Activated B cell treated with CpG ODN at 0.5 μM for 24 hours (primary cell): ENCODE measurements at regions not wholly inside any gene's neighbourhood (a gene's known extent, or its start where the extent isn't known, plus 50 kb on each side); places are given as distances from the start of the nearest gene placed in this dataset.

ENCODE experiments used
- ATAC-seq: fragments of 200-7000 bp; cut with Tn5 transposase; one replicate; pipeline ENCODE4 v1.10.0; 2021; ENCODE audit warnings: low read depth, mild to moderate bottlenecking, moderate library complexity
- CTCF ChIA-PET: fragments of 350-600 bp; sonication (Branson Sonifier 250); formaldehyde crosslinking; loops from one replicate; lab custom pipeline; 2021; ENCODE audit warnings: antibody characterized with exemption; lab: Charles Lee
- POLR2A ChIA-PET: fragments of 350-600 bp; sonication (Branson Sonifier 250); formaldehyde crosslinking; loops from one replicate; lab custom pipeline; 2021; ENCODE audit warnings: antibody characterized with exemption; lab: Charles Lee
- DNase-seq: peaks from one replicate; pipeline ENCODE4 v3.0.0; 2022
- H3K27ac Mint-ChIP-seq: one replicate; pipeline ENCODE4 v1.8.0; 2020; ENCODE audit warnings: mixed read lengths
- H3K27me3 Mint-ChIP-seq: one replicate; pipeline ENCODE4 v1.8.0; 2021; ENCODE audit warnings: mixed read lengths
- H3K36me3 Mint-ChIP-seq: one replicate; pipeline ENCODE4 v1.8.0; 2021; ENCODE audit warnings: low read depth, mixed read lengths
- H3K4me1 Mint-ChIP-seq: one replicate; pipeline ENCODE4 v1.8.0; 2021; ENCODE audit warnings: mixed read lengths
- H3K4me3 Mint-ChIP-seq: one replicate; pipeline ENCODE4 v1.8.0; 2020; ENCODE audit warnings: mild to moderate bottlenecking, mixed read lengths
- H3K9me3 Mint-ChIP-seq: one replicate; pipeline ENCODE4 v1.8.0; 2020; ENCODE audit warnings: mixed read lengths
- CTCF ChIP-seq: fragments of 200-600 bp; IDR thresholded peaks from one replicate; pipeline ENCODE4 v1.8.0; 2022; ENCODE audit warnings: antibody characterized with exemption, mild to moderate bottlenecking
- intact Hi-C: fragments of 100-400 bp; cut with micrococcal nuclease; formaldehyde crosslinking; loops from one replicate; pipeline ENCODE4 v1.15.1; 2024

- ChIA-PET CTCF (no interaction called here), POLR2A (no interaction called here)
- no peaks in the 10 kb centered on the region for H3K27me3 Mint-ChIP-seq
- TF ChIP-seq CTCF = no peak
- ATAC-seq = no peak
- peaks cover 19% of the 10 kb centered on the region for H3K4me1 Mint-ChIP-seq
- no peak for DNase-seq
- H3K4me3 Mint-ChIP-seq = no peak overlapping the region
- no peaks in the 10 kb centered on the region for H3K9me3 Mint-ChIP-seq
- H3K36me3 Mint-ChIP-seq = no peaks in the 10 kb centered on the region
- no peak overlapping the region for H3K27ac Mint-ChIP-seq
- intact Hi-C loops = no loop called here
Observed at GRCh38 chr1:4016351-4017130, 116.5 kb upstream of the C1orf174 start.

- Mint-ChIP-seq H3K27ac (no peak overlapping the region), H3K27me3 (no peaks in the 10 kb centered on the region), H3K9me3 (no peaks in the 10 kb centered on the region), H3K4me1 (peaks cover 17% of the 10 kb centered on the region), H3K36me3 (no peaks in the 10 kb centered on the region), H3K4me3 (no peak overlapping the region)
- ChIA-PET POLR2A (no interaction called here), CTCF (no interaction called here)
- intact Hi-C loops = no loop called here
- no peak for DNase-seq
- TF ChIP-seq CTCF = no peak
- no peak for ATAC-seq
Observed at GRCh38 chr1:4017636-4018365, 117.7 kb upstream of the C1orf174 start.

- POLR2A ChIA-PET = no interaction called here
- H3K36me3 Mint-ChIP-seq = no peaks in the 10 kb centered on the region
- no peak for TF ChIP-seq CTCF
- H3K27ac Mint-ChIP-seq = no peak overlapping the region
- CTCF ChIA-PET = no interaction called here
- no peak for ATAC-seq
- intact Hi-C loops = no loop called here
- H3K4me1 Mint-ChIP-seq = peaks cover 14% of the 10 kb centered on the region
- no peaks in the 10 kb centered on the region for H3K27me3 Mint-ChIP-seq
- no peak overlapping the region for H3K4me3 Mint-ChIP-seq
- no peak for DNase-seq
- no peaks in the 10 kb centered on the region for H3K9me3 Mint-ChIP-seq
Observed at GRCh38 chr1:4018466-4019146, 118.5 kb upstream of the C1orf174 start.

GRCh38 chr1:4019147-4019521 lies 119.1 kb upstream of the C1orf174 start:
- H3K9me3 Mint-ChIP-seq = no peaks in the 10 kb centered on the region
- no peak overlapping the region for H3K4me3 Mint-ChIP-seq
- peaks cover 18% of the 10 kb centered on the region for H3K4me1 Mint-ChIP-seq
- TF ChIP-seq CTCF = no peak
- no peak for ATAC-seq
- H3K27ac Mint-ChIP-seq = no peak overlapping the region
- POLR2A ChIA-PET = no interaction called here
- DNase-seq = no peak
- intact Hi-C loops = no loop called here
- no peaks in the 10 kb centered on the region for H3K27me3 Mint-ChIP-seq
- CTCF ChIA-PET = no interaction called here
- H3K36me3 Mint-ChIP-seq = no peaks in the 10 kb centered on the region
